MM.1S (cell line): ENCODE measurements at regions not wholly inside any gene's neighbourhood (a gene's known extent, or its start where the extent isn't known, plus 50 kb on each side); places are given as distances from the start of the nearest gene placed in this dataset.

ENCODE experiments used
- DNase-seq: peaks from one replicate; pipeline ENCODE4 v3.0.0-alpha.2; 2015
- H2AFZ ChIP-seq: fragments of 300-600 bp; sonication (generic); 2 replicates; pipeline ENCODE4 v1.6.0; 2016; ENCODE audit warnings: antibody characterized with exemption, low read length
- H3F3A ChIP-seq: fragments of 300-600 bp; sonication (generic); 2 replicates; pipeline ENCODE4 v1.6.1; 2016; ENCODE audit warnings: mild to moderate bottlenecking, antibody characterized with exemption, low read length, moderate library complexity, mixed read lengths; ENCODE audit not compliant: insufficient read depth
- H3K27ac ChIP-seq: fragments of 300-600 bp; sonication (generic); 2 replicates; pipeline ENCODE4 v1.5.1; 2016; ENCODE audit warnings: mild to moderate bottlenecking, low read length
- H3K27me3 ChIP-seq: fragments of 300-600 bp; sonication (generic); replicated peaks from 2 replicates; pipeline ENCODE4 v1.6.0; 2016; ENCODE audit warnings: low read length; ENCODE audit not compliant: insufficient read depth
- H3K36me3 ChIP-seq: fragments of 300-600 bp; sonication (generic); replicated peaks from 2 replicates; pipeline ENCODE4 v1.6.1; 2016; ENCODE audit warnings: mild to moderate bottlenecking, low read length, mixed read lengths; ENCODE audit not compliant: insufficient read depth
- H3K4me1 ChIP-seq: fragments of 300-600 bp; sonication (generic); 2 replicates; pipeline ENCODE4 v1.6.1; 2016; ENCODE audit warnings: low read length, mixed read lengths
- H3K4me2 ChIP-seq: fragments of 300-600 bp; sonication (generic); 2 replicates; pipeline ENCODE4 v1.6.0; 2016; ENCODE audit warnings: low read depth, low read length
- H3K4me3 ChIP-seq: fragments of 300-600 bp; sonication (generic); 2 replicates; pipeline ENCODE4 v1.5.1; 2016; ENCODE audit warnings: low read length, mixed read lengths
- H3K79me2 ChIP-seq: fragments of 300-600 bp; sonication (generic); 2 replicates; pipeline ENCODE4 v1.6.1; 2016; ENCODE audit warnings: mixed run types, low read length, mixed read lengths
- H3K9ac ChIP-seq: fragments of 300-600 bp; sonication (generic); 2 replicates; pipeline ENCODE4 v1.6.1; 2016; ENCODE audit warnings: low read length, mixed read lengths
- H3K9me2 ChIP-seq: fragments of 300-600 bp; sonication (generic); replicated peaks from 2 replicates; pipeline ENCODE4 v1.6.1; 2016; ENCODE audit warnings: mild to moderate bottlenecking, low read length, mixed read lengths; ENCODE audit not compliant: insufficient read depth
- H3K9me3 ChIP-seq: fragments of 300-600 bp; sonication (generic); replicated peaks from 2 replicates; pipeline ENCODE4 v1.6.1; 2016; ENCODE audit warnings: mild to moderate bottlenecking, low read length, mixed read lengths; ENCODE audit not compliant: insufficient read depth
- H4K20me1 ChIP-seq: fragments of 300-600 bp; sonication (generic); 2 replicates; pipeline ENCODE4 v1.6.1; 2016; ENCODE audit warnings: mild to moderate bottlenecking, low read length, moderate library complexity, mixed read lengths; ENCODE audit not compliant: insufficient read depth
- EZH2 ChIP-seq: fragments of 300-600 bp; sonication (generic); optimal IDR thresholded peaks from 2 replicates; pipeline ENCODE3; 2017; ENCODE audit warnings: low read depth, mild to moderate bottlenecking, antibody characterized with exemption, low read length, mixed read lengths
- EZH2phosphoT487 ChIP-seq: fragments of 300-600 bp; sonication (generic); IDR thresholded peaks from 2 replicates; pipeline ENCODE4 v1.6.1; 2018; ENCODE audit warnings: antibody characterized with exemption, low read length
- TF ChIP-seq, protein P1 (sequence below): fragments of 300-600 bp; sonication (generic); IDR thresholded peaks from 2 replicates; pipeline ENCODE4 v1.5.1; 2016; ENCODE audit warnings: antibody characterized with exemption, low read length, mixed read lengths

DNA sequence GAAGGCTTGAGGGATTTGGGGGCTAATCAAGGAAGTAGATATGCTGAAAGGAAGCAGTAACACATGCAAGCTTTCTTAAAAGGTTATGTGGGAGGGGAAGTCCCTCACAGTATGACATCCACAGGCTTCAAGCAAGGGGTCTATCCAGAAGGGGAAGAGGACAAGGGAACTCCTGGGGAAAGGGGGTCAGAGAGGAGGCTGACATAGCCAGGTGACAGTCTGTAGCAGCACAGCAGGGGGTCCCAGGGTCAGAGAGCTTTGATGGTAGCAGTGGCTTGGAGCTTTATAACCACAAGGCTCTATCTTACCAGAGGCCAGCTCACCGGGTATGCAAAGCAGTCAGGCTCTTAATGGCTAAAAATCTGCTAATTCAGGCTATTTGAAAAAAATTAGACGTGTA lies 150.6 kb upstream of the NSMCE3 start:
- Histone ChIP-seq H3K9me3 (no peaks in the 10 kb centered on the region), H3K4me3 (no peak overlapping the region), H3K9me2 (no peaks in the 10 kb centered on the region), H3K4me1 (no peaks in the 10 kb centered on the region), H3K27me3 (no peaks in the 10 kb centered on the region), H3K27ac (no peak overlapping the region), H3K79me2 (no peaks in the 10 kb centered on the region), H3F3A (no peaks in the 10 kb centered on the region), H3K9ac (no peak overlapping the region), H2AFZ (no peak overlapping the region), H3K36me3 (no peaks in the 10 kb centered on the region), H3K4me2 (no peak overlapping the region), H4K20me1 (no peaks in the 10 kb centered on the region)
- no peak for DNase-seq
- TF ChIP-seq EZH2 (no peak), EZH2phosphoT487 (no peak)
- TF ChIP-seq, protein P1, sequence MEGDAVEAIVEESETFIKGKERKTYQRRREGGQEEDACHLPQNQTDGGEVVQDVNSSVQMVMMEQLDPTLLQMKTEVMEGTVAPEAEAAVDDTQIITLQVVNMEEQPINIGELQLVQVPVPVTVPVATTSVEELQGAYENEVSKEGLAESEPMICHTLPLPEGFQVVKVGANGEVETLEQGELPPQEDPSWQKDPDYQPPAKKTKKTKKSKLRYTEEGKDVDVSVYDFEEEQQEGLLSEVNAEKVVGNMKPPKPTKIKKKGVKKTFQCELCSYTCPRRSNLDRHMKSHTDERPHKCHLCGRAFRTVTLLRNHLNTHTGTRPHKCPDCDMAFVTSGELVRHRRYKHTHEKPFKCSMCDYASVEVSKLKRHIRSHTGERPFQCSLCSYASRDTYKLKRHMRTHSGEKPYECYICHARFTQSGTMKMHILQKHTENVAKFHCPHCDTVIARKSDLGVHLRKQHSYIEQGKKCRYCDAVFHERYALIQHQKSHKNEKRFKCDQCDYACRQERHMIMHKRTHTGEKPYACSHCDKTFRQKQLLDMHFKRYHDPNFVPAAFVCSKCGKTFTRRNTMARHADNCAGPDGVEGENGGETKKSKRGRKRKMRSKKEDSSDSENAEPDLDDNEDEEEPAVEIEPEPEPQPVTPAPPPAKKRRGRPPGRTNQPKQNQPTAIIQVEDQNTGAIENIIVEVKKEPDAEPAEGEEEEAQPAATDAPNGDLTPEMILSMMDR = no peak

DNA sequence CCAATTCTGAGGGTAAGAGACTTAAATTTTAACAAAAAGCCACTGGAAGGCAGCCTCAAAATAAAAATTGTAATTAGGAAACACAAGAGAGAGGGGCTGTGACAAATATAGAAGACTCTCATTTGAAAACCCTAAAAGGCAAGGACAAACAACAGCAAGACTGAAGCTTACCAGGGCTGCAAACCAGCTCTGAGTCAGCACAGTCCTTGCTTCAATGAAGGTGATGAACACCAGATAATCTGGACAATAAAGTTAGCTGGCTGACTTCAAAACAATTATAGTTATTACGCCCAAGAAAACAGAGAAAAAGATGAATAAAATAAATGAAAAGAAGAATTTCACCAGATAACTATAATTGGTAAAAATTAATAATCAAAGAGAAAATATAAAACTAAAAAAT lies 149.3 kb upstream of the NSMCE3 start:
- H3K4me2 ChIP-seq = no peak overlapping the region
- no peaks in the 10 kb centered on the region for H3K79me2 ChIP-seq
- H3K9me2 ChIP-seq = no peaks in the 10 kb centered on the region
- H3K9ac ChIP-seq = no peak overlapping the region
- H3K36me3 ChIP-seq = no peaks in the 10 kb centered on the region
- H3K9me3 ChIP-seq = no peaks in the 10 kb centered on the region
- no peak for DNase-seq
- no peaks in the 10 kb centered on the region for H4K20me1 ChIP-seq
- no peaks in the 10 kb centered on the region for H3K27me3 ChIP-seq
- TF ChIP-seq, protein P1 = no peak
- TF ChIP-seq EZH2phosphoT487 = no peak
- TF ChIP-seq EZH2 = no peak
- H3K4me3 ChIP-seq = no peak overlapping the region
- no peaks in the 10 kb centered on the region for H3K4me1 ChIP-seq
- H2AFZ ChIP-seq = no peak overlapping the region
- no peaks in the 10 kb centered on the region for H3F3A ChIP-seq
- no peak overlapping the region for H3K27ac ChIP-seq

DNA sequence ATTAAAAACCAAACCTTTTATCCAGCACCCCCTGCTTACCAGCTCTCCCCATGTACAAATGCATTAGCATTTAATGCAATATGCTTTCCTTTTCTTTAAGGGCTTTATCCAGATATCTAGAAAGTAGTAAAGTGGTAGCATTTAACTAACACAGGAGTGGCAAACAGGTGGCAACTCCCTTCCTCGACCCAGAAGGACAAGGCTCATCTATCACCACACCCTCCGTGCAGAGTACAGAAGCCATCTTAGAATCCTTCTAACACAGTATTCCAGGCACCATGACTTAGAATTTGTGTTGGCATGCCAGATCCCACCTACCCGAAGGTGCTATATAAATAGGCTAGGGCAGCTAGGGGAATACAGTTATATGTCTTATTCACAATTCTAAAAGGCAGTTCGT lies 148.6 kb upstream of the NSMCE3 start:
- H3K4me1 ChIP-seq = no peaks in the 10 kb centered on the region
- no peaks in the 10 kb centered on the region for H3K9me3 ChIP-seq
- no peaks in the 10 kb centered on the region for H4K20me1 ChIP-seq
- no peaks in the 10 kb centered on the region for H3K9me2 ChIP-seq
- no peak overlapping the region for H3K9ac ChIP-seq
- no peaks in the 10 kb centered on the region for H3F3A ChIP-seq
- no peak for TF ChIP-seq EZH2
- TF ChIP-seq, protein P1 = no peak
- TF ChIP-seq EZH2phosphoT487 = no peak
- H3K36me3 ChIP-seq = no peaks in the 10 kb centered on the region
- H3K27me3 ChIP-seq = no peaks in the 10 kb centered on the region
- no peak overlapping the region for H3K4me2 ChIP-seq
- H3K4me3 ChIP-seq = no peak overlapping the region
- no peak overlapping the region for H2AFZ ChIP-seq
- H3K27ac ChIP-seq = no peak overlapping the region
- H3K79me2 ChIP-seq = no peaks in the 10 kb centered on the region
- no peak for DNase-seq
